Esophagus squamous epithelium (tissue), 4 donors: ENCODE measurements at regions not wholly inside any gene's neighbourhood (a gene's known extent, or its start where the extent isn't known, plus 50 kb on each side); places are given as distances from the start of the nearest gene placed in this dataset.

Source experiments
- CTCF ChIP-seq, 6 experiments: fragments of 450-650 bp in 4 of 6; fragments of 200-600 bp in 2 of 6; sonication (generic) in 2 of 6; IDR thresholded peaks; one replicate each; pipeline ENCODE4 v1.5.1; 2016 to 2019; ENCODE audit warnings: antibody characterized with exemption in 6 of 6, mild to moderate bottlenecking in 4 of 6, moderate library complexity in 4 of 6
- POLR2A ChIP-seq, 4 donors: fragments of 450-650 bp; IDR thresholded peaks; one replicate each; pipeline ENCODE4 v1.6.1; 2017; ENCODE audit warnings: antibody characterized with exemption in 4 of 4, mild to moderate bottlenecking in 4 of 4, moderate library complexity in 3 of 4

GRCh38 chr20:7346562-7346961, 579.1 kb downstream of the BMP2 start:
- TF ChIP-seq CTCF (IDR thresholded peaks at IDR 0.05) (no peak), POLR2A (IDR thresholded peaks at IDR 0.05) (no peak)
